H9 (cell line): ENCODE measurements at regions not wholly inside any gene's neighbourhood (a gene's known extent, or its start where the extent isn't known, plus 50 kb on each side); places are given as distances from the start of the nearest gene placed in this dataset.
"Not testable (repeated sequence)": the region's sequence is repeated elsewhere in the genome, so short reads cannot be mapped to it uniquely, and the experiment has no call there.

Experiments used
- DNase-seq: peaks from one replicate; pipeline ENCODE4 v3.0.0-alpha.2; 2017
- H2AFZ ChIP-seq: one replicate; pipeline ENCODE4 v1.6.1; 2013; ENCODE audit warnings: mild to moderate bottlenecking, low read length, control low read depth, moderate library complexity
- H2AK5ac ChIP-seq: 2 replicates; pipeline ENCODE4 v1.6.1; 2013; ENCODE audit warnings: low read length, control low read depth, mixed read lengths; ENCODE audit not compliant: insufficient read length
- H2BK120ac ChIP-seq: one replicate; pipeline ENCODE4 v1.6.1; 2013; ENCODE audit warnings: low read depth, mild to moderate bottlenecking, low read length, control low read depth, inconsistent platforms; ENCODE audit not compliant: poor library complexity, severe bottlenecking
- H2BK12ac ChIP-seq: 2 replicates; pipeline ENCODE4 v1.6.1; 2013; ENCODE audit warnings: low read length, control low read depth, mixed read lengths, low read depth; ENCODE audit not compliant: insufficient read length
- H2BK15ac ChIP-seq: 2 replicates; pipeline ENCODE4 v1.6.1; 2013; ENCODE audit warnings: low read depth, low read length, control low read depth
- H2BK20ac ChIP-seq: one replicate; pipeline ENCODE4 v1.6.1; 2013; ENCODE audit warnings: low read depth, mild to moderate bottlenecking, low read length, control low read depth, inconsistent platforms; ENCODE audit not compliant: poor library complexity, severe bottlenecking
- H2BK5ac ChIP-seq: 2 replicates; pipeline ENCODE4 v1.6.1; 2013; ENCODE audit warnings: low read length, control low read depth, mixed read lengths; ENCODE audit not compliant: insufficient read length
- H3K14ac ChIP-seq: 2 replicates; pipeline ENCODE4 v1.6.1; 2013; ENCODE audit warnings: low read length, control low read depth; ENCODE audit not compliant: insufficient read depth
- H3K18ac ChIP-seq: 2 replicates; pipeline ENCODE4 v1.6.1; 2013; ENCODE audit warnings: low read depth, mild to moderate bottlenecking, mixed read lengths, low read length, control low read depth; ENCODE audit not compliant: insufficient read length
- H3K23ac ChIP-seq: 2 replicates; pipeline ENCODE4 v1.6.1; 2013; ENCODE audit warnings: low read length, control low read depth, mixed read lengths, low read depth; ENCODE audit not compliant: insufficient read length
- H3K23me2 ChIP-seq: 2 replicates; pipeline ENCODE4 v1.6.1; 2013; ENCODE audit warnings: low read depth, mild to moderate bottlenecking, mixed read lengths, low read length, control low read depth; ENCODE audit not compliant: insufficient read length, poor library complexity, severe bottlenecking
- H3K27ac ChIP-seq: 2 replicates; pipeline ENCODE4 v1.5.1; 2013; ENCODE audit warnings: low read length, control low read depth, mixed read lengths, low read depth; ENCODE audit not compliant: insufficient read length
- H3K27me3 ChIP-seq: 2 replicates; pipeline ENCODE4 v1.6.1; 2013; ENCODE audit warnings: low read length, control low read depth, inconsistent platforms; ENCODE audit not compliant: insufficient read depth
- H3K4ac ChIP-seq: 2 replicates; pipeline ENCODE4 v1.6.1; 2013; ENCODE audit warnings: low read depth, mild to moderate bottlenecking, control low read depth, inconsistent platforms, low read length, moderate library complexity
- H3K4me1 ChIP-seq: 2 replicates; pipeline ENCODE4 v1.6.1; 2013; ENCODE audit warnings: low read length, control low read depth, inconsistent platforms; ENCODE audit not compliant: insufficient read depth
- H3K4me2 ChIP-seq: 2 replicates; pipeline ENCODE4 v1.6.1; 2013; ENCODE audit warnings: low read length, control low read depth, mixed read lengths; ENCODE audit not compliant: insufficient read length, insufficient read depth
- H3K56ac ChIP-seq: 2 replicates; pipeline ENCODE4 v1.6.1; 2013; ENCODE audit warnings: low read depth, mild to moderate bottlenecking, mixed read lengths, low read length, control low read depth; ENCODE audit not compliant: insufficient read length
- H3K79me1 ChIP-seq: 2 replicates; pipeline ENCODE4 v1.6.1; 2013; ENCODE audit warnings: low read depth, mild to moderate bottlenecking, moderate library complexity, low read length, control low read depth, inconsistent platforms; ENCODE audit not compliant: insufficient read depth, poor library complexity, severe bottlenecking
- H3K79me2 ChIP-seq: 2 replicates; pipeline ENCODE4 v1.6.1; 2013; ENCODE audit warnings: low read length, control low read depth, inconsistent platforms; ENCODE audit not compliant: insufficient read depth
- H3K9ac ChIP-seq: 2 replicates; pipeline ENCODE4 v1.6.1; 2013; ENCODE audit warnings: low read length, control low read depth, mixed read lengths; ENCODE audit not compliant: insufficient read length; ENCODE audit errors: extremely low read depth
- H3K9me3 ChIP-seq: one replicate; pipeline ENCODE4 v1.6.1; 2013; ENCODE audit warnings: low read depth, low read length, inconsistent platforms; ENCODE audit not compliant: control insufficient read depth
- H3T11ph ChIP-seq: one replicate; pipeline ENCODE4 v1.6.1; 2013; ENCODE audit warnings: mild to moderate bottlenecking, low read length, control low read depth, inconsistent platforms
- H4K20me1 ChIP-seq: one replicate; pipeline ENCODE4 v1.6.1; 2013; ENCODE audit not compliant: control insufficient read depth, insufficient read length, insufficient read depth
- H4K5ac ChIP-seq: 2 replicates; pipeline ENCODE4 v1.6.1; 2013; ENCODE audit warnings: low read depth, mild to moderate bottlenecking, mixed read lengths, low read length, control low read depth; ENCODE audit not compliant: insufficient read length
- H4K8ac ChIP-seq: replicated peaks from 2 replicates; pipeline ENCODE4 v1.6.1; 2013; ENCODE audit warnings: low read length, control low read depth, mixed read lengths, low read depth; ENCODE audit not compliant: insufficient read length
- H4K91ac ChIP-seq: 2 replicates; pipeline ENCODE4 v1.6.1; 2013; ENCODE audit warnings: low read depth, mild to moderate bottlenecking, moderate library complexity, mixed read lengths, low read length, control low read depth; ENCODE audit not compliant: insufficient read length
- H3K27ac Mint-ChIP-seq, 3 experiments: 2 replicates in 2 of 3; 3 replicates in 1 of 3; pipeline ENCODE4 v1.8.0; 2020 to 2021; ENCODE audit warnings: mixed read lengths in 3 of 3, mild to moderate bottlenecking in 1 of 3, moderate library complexity in 1 of 3
- H3K27me3 Mint-ChIP-seq: 2 replicates; pipeline ENCODE4 v1.8.0; 2021; ENCODE audit warnings: low read depth, mild to moderate bottlenecking, moderate library complexity, mixed read lengths
- H3K36me3 Mint-ChIP-seq, 3 experiments: 2 replicates in 2 of 3; 3 replicates in 1 of 3; pipeline ENCODE4 v1.8.0; 2020 to 2021; ENCODE audit warnings: low read depth in 3 of 3, mixed read lengths in 3 of 3; ENCODE audit not compliant: insufficient read depth in 1 of 3
- H3K4me1 Mint-ChIP-seq, 2 experiments: 2 replicates each; pipeline ENCODE4 v1.8.0; 2020; ENCODE audit warnings: mixed read lengths in 2 of 2
- H3K4me3 Mint-ChIP-seq, 2 experiments: 2 replicates in 1 of 2; 3 replicates in 1 of 2; pipeline ENCODE4 v1.8.0; 2020 to 2021; ENCODE audit warnings: mild to moderate bottlenecking in 2 of 2, mixed read lengths in 2 of 2, moderate library complexity in 1 of 2
- H3K9me3 Mint-ChIP-seq, 2 experiments: 2 replicates in 1 of 2; 3 replicates in 1 of 2; pipeline ENCODE4 v1.8.0; 2020; ENCODE audit warnings: mild to moderate bottlenecking in 2 of 2, mixed read lengths in 2 of 2, moderate library complexity in 1 of 2
- WGBS: extraction: QIAGEN DNeasy Blood & Tissue Kit; methylation state at CpG from one replicate; pipeline ENCODE4 v1.1.7; 2013; ENCODE audit warnings: missing lambda C conversion rate, low lambda C conversion rate, mixed read lengths; ENCODE audit not compliant: insufficient read length; ENCODE audit errors: extremely low coverage; 5-methylcytosine and 5-hydroxymethylcytosine counted together
- TF ChIP-seq, protein P1 (sequence below): fragments of 200-600 bp; sonication (generic); conservative IDR thresholded peaks from 3 replicates; pipeline ENCODE4 v1.8.0; 2021; ENCODE audit warnings: antibody characterized with exemption, mild to moderate bottlenecking

DNA sequence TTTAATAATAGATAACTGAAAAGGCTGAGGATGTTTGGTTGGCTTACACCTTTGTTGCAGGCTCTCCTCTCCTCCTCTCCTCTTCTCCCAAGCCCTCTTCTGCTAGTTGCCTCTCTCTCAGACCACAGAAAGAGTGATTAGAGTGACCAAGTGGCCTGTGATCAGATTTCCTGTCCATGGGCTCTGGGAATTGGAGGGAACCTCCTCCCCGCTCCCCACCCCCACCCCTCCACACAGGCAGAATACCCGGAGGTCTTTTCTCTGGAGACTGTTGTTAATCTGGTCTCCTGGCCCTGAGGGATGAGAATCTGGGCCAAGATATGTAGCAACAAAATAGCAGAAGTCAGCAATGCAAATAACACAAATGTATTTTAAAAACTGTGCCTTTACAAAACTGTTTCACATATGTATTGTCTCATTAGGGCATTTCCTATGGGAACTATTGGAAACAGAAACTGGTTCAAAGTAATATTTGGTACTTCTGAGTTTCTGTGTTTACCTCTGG lies 361.3 kb downstream of the NR2F1-AS1 start:
- no peak overlapping the region for H3K14ac ChIP-seq
- no peak overlapping the region for H2AK5ac ChIP-seq
- no peak overlapping the region for H2BK12ac ChIP-seq
- no peak overlapping the region for H4K91ac ChIP-seq
- DNase-seq: no peak
- H3K27ac ChIP-seq: no peak overlapping the region
- H3K4ac ChIP-seq: no peak overlapping the region
- H3K4me2 ChIP-seq: no peak overlapping the region
- H3K36me3 Mint-ChIP-seq: no peaks in the 10 kb centered on the region
- no peak overlapping the region for H3T11ph ChIP-seq
- H2BK20ac ChIP-seq: no peak overlapping the region
- no peak overlapping the region for H3K18ac ChIP-seq
- no peaks in the 10 kb centered on the region for H3K79me1 ChIP-seq
- no peaks in the 10 kb centered on the region for H3K23me2 ChIP-seq
- H2BK15ac ChIP-seq: no peak overlapping the region
- no peak overlapping the region for H4K5ac ChIP-seq
- no peaks in the 10 kb centered on the region for H4K20me1 ChIP-seq
- no peak overlapping the region for H3K27ac Mint-ChIP-seq
- peaks cover 0 to 3% of the 10 kb centered on the region in 2 experiments; a peak in 2 of 4 replicates for H3K4me1 Mint-ChIP-seq
- H2AFZ ChIP-seq: no peak overlapping the region
- H3K23ac ChIP-seq: no peak overlapping the region
- no peak overlapping the region for H2BK120ac ChIP-seq
- H3K4me3 Mint-ChIP-seq: no peak overlapping the region
- H3K9ac ChIP-seq: no peak overlapping the region
- TF ChIP-seq, protein P1, sequence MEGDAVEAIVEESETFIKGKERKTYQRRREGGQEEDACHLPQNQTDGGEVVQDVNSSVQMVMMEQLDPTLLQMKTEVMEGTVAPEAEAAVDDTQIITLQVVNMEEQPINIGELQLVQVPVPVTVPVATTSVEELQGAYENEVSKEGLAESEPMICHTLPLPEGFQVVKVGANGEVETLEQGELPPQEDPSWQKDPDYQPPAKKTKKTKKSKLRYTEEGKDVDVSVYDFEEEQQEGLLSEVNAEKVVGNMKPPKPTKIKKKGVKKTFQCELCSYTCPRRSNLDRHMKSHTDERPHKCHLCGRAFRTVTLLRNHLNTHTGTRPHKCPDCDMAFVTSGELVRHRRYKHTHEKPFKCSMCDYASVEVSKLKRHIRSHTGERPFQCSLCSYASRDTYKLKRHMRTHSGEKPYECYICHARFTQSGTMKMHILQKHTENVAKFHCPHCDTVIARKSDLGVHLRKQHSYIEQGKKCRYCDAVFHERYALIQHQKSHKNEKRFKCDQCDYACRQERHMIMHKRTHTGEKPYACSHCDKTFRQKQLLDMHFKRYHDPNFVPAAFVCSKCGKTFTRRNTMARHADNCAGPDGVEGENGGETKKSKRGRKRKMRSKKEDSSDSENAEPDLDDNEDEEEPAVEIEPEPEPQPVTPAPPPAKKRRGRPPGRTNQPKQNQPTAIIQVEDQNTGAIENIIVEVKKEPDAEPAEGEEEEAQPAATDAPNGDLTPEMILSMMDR: no peak
- no peaks in the 10 kb centered on the region for H3K79me2 ChIP-seq
- no peak overlapping the region for H3K56ac ChIP-seq
- H4K8ac ChIP-seq: no peak overlapping the region
- H3K9me3 ChIP-seq: no peaks in the 10 kb centered on the region
- no peaks in the 10 kb centered on the region for H3K9me3 Mint-ChIP-seq
- H2BK5ac ChIP-seq: no peak overlapping the region
- H3K27me3 Mint-ChIP-seq: no peaks in the 10 kb centered on the region
- WGBS: no CpG with 5 or more reads among the region's 2 CpGs
- no peaks in the 10 kb centered on the region for H3K27me3 ChIP-seq
- H3K4me1 ChIP-seq: no peaks in the 10 kb centered on the region

DNA sequence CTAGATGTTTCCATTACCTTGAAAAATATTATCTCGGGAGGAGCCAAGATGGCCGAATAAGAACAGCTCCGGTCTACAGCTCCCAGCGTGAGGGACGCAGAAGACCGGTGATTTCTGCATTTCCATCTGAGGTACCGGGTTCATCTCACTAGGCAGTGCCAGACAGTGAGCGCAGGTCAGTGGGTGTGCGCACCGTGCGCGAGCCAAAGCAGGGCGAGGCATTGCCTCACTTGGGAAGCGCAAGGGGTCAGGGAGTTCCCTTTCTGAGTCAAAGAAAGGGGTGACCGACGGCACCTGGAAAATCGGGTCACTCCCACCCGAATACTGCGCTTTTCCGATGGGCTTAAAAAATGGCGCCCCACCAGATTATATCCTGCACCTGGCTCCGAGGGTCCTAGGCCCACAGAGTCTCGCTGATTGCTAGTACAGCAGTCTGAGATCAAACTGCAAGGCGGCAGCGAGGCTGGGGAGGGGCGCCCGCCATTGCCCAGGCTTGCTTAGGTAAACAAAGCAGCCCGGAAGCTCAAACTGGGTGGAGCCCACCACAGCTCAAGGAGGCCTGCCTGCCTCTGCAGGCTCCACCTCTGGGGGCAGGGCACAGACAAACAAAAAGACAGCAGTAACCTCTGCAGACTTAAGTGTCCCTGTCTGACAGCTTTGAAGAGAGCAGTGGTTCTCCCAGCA lies 367.8 kb downstream of the NR2F1-AS1 start:
- not testable (repeated sequence) for H3K9me3 Mint-ChIP-seq, H3K27ac Mint-ChIP-seq, H3K4me2 ChIP-seq, H2AFZ ChIP-seq, H2BK5ac ChIP-seq, H2BK120ac ChIP-seq, H3K36me3 Mint-ChIP-seq, H3K27me3 ChIP-seq, H3K9ac ChIP-seq, H3K56ac ChIP-seq, H3K27me3 Mint-ChIP-seq, H3T11ph ChIP-seq, H3K79me1 ChIP-seq, H3K4me1 ChIP-seq, H3K4ac ChIP-seq, H3K14ac ChIP-seq, H2BK15ac ChIP-seq, DNase-seq, H2BK20ac ChIP-seq, H2AK5ac ChIP-seq, H3K79me2 ChIP-seq, H3K4me1 Mint-ChIP-seq, H4K5ac ChIP-seq, H4K20me1 ChIP-seq, H2BK12ac ChIP-seq, H4K8ac ChIP-seq, H3K23me2 ChIP-seq, H3K9me3 ChIP-seq, H3K23ac ChIP-seq, H3K18ac ChIP-seq, H3K27ac ChIP-seq, H4K91ac ChIP-seq
- H3K4me3 Mint-ChIP-seq: peak overlapping the region in 1 of 2 experiments; percentile 30; a peak in 1 of 5 replicates
- no CpG with 5 or more reads among the region's 28 CpGs for WGBS
